ENCODE measurements at regions not wholly inside any gene's neighbourhood (a gene's known extent, or its start where the extent isn't known, plus 50 kb on each side); places are given as distances from the start of the nearest gene placed in this dataset.

GRCh38 chr11:87430821-87431220 is 393.1 kb downstream of the TMEM135 start:
- no peak for DNase-seq
- 34 to 58% (median 38%) methylated on average over 3 of the region's 3 CpGs for WGBS, 3 donors
- intact Hi-C loops (cut with DNase I), result no loop called here

GRCh38 chr11:87429996-87430395 is 392.3 kb downstream of the TMEM135 start:
- Histone ChIP-seq H3K27me3 (ENCODE audit: insufficient read depth in 3 of 3, low read length in 2 of 3) (no peaks in the 10 kb centered on the region), H3K4me1 (no peaks in the 10 kb centered on the region), H3K9me3 (no peaks in the 10 kb centered on the region), H3K27ac (no peak overlapping the region), H3K36me3 (ENCODE audit: insufficient read depth in 1 of 2, low read depth in 1 of 2) (no peaks in the 10 kb centered on the region), H3K4me3 (no peak overlapping the region)
- no peak for TF ChIP-seq CTCF (IDR thresholded peaks at IDR 0.05)
- 78 to 80% (median 79%) methylated on average over 3 of the region's 3 CpGs for WGBS, 3 donors
- intact Hi-C loops (cut with DNase I), result loop anchor here in 1 of 2 donors (10.0 kb wide), 1 partner anchor 565 kb away; no protein-coding TSS in a partner anchor
- ATAC-seq (no peak), DNase-seq (no peak)

More at GRCh38 chr11:87430821-87431220, 393.1 kb downstream of the TMEM135 start:
- H3K4me1 ChIP-seq, result no peaks in the 10 kb centered on the region
- no peak for ATAC-seq
- H3K4me3 ChIP-seq, result no peak overlapping the region
- no peak for TF ChIP-seq CTCF (IDR thresholded peaks at IDR 0.05)
- H3K27ac ChIP-seq, result no peak overlapping the region
- H3K9me3 ChIP-seq, result no peaks in the 10 kb centered on the region
- H3K36me3 ChIP-seq (ENCODE audit: insufficient read depth in 1 of 2, low read depth in 1 of 2), result no peaks in the 10 kb centered on the region
- no peaks in the 10 kb centered on the region for H3K27me3 ChIP-seq (ENCODE audit: insufficient read depth in 3 of 3, low read length in 2 of 3)

GRCh38 chr11:87428266-87428665 is 390.5 kb downstream of the TMEM135 start:
- intact Hi-C loops (cut with DNase I), result loop anchor here in 1 of 2 donors (10.0 kb wide), 1 partner anchor 563 kb away; no protein-coding TSS in a partner anchor
- no peak for TF ChIP-seq CTCF (IDR thresholded peaks at IDR 0.05)
- 52 to 73% (median 63%) methylated on average over 1 of the region's 1 CpG for WGBS, 3 donors
- no peaks in the 10 kb centered on the region for H3K4me1 ChIP-seq
- H3K36me3 ChIP-seq (ENCODE audit: insufficient read depth in 1 of 2, low read depth in 1 of 2), result no peaks in the 10 kb centered on the region
- no peak for ATAC-seq
- no peaks in the 10 kb centered on the region for H3K27me3 ChIP-seq (ENCODE audit: insufficient read depth in 3 of 3, low read length in 2 of 3)
- no peaks in the 10 kb centered on the region for H3K9me3 ChIP-seq
- H3K4me3 ChIP-seq, result no peak overlapping the region
- no peak for DNase-seq
- no peak overlapping the region for H3K27ac ChIP-seq

DNA sequence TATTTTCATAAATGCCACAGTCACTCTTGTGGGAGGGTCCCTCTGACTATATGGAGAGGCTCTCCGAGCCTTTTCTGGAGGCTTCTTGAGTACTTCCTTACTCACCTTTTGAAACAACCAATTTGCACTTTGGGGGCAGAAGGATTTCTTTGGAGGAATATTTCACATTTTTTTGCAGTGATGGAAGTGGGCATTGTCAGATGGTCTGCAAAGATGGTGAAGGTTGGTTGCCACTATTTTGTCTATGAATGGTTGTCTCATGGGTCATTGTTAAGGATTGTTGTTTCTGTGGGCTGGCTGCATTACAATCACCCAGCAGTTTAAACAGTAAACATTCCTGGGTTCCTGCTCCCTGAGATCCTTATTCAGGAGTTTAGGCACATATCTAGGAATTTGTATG is 388.2 kb downstream of the TMEM135 start:
- no peak overlapping the region for H3K4me3 ChIP-seq
- no peaks in the 10 kb centered on the region for H3K36me3 ChIP-seq (ENCODE audit: insufficient read depth in 1 of 2, low read depth in 1 of 2)
- WGBS, 3 donors, result 94 to 100% (median 94%) methylated on average over 1 of the region's 1 CpG
- no peaks in the 10 kb centered on the region for H3K4me1 ChIP-seq
- intact Hi-C loops (cut with DNase I), result loop anchor here in 1 of 2 donors (10.0 kb wide), 1 partner anchor 561 kb away; no protein-coding TSS in a partner anchor
- ATAC-seq (no peak), DNase-seq (no peak)
- H3K9me3 ChIP-seq, result no peaks in the 10 kb centered on the region
- no peak overlapping the region for H3K27ac ChIP-seq
- no peaks in the 10 kb centered on the region for H3K27me3 ChIP-seq (ENCODE audit: insufficient read depth in 3 of 3, low read length in 2 of 3)
- no peak for TF ChIP-seq CTCF (IDR thresholded peaks at IDR 0.05)

DNA sequence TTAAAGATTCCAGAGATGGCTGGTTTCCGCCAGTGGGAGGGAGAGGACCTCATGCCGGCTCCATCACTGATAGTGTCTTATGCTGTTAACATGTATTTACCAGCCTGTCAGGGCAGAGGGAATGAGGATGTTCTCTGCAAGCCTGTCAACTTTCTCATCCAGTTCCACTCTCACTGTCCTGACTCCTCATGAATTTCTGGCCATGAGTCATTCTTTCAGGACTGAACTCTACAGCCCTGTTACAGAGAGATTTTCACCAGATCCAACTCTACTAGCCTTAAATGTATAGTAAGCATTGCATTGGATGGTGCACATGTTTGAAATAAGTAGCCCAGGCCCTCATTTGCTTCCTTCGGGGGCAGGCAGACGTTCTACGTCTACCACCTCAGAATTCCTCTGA is 387.7 kb downstream of the TMEM135 start:
- no peak for DNase-seq
- H3K9me3 ChIP-seq, result no peaks in the 10 kb centered on the region
- H3K36me3 ChIP-seq (ENCODE audit: insufficient read depth in 1 of 2, low read depth in 1 of 2), result no peaks in the 10 kb centered on the region
- no peak for ATAC-seq
- TF ChIP-seq CTCF (IDR thresholded peaks at IDR 0.05), result no peak
- intact Hi-C loops (cut with DNase I), result loop anchor here in 1 of 2 donors (10.0 kb wide), 1 partner anchor 561 kb away; no protein-coding TSS in a partner anchor
- 89 to 97% (median 91%) methylated on average over 5 of the region's 5 CpGs for WGBS, 3 donors
- H3K4me3 ChIP-seq, result no peak overlapping the region
- H3K27ac ChIP-seq, result no peak overlapping the region
- H3K27me3 ChIP-seq (ENCODE audit: insufficient read depth in 3 of 3, low read length in 2 of 3), result no peaks in the 10 kb centered on the region
- H3K4me1 ChIP-seq, result no peaks in the 10 kb centered on the region

Data from psoas muscle (tissue), 7 donors.